Cardiac septum (tissue), 1 donor: ENCODE measurements at regions not wholly inside any gene's neighbourhood (a gene's known extent, or its start where the extent isn't known, plus 50 kb on each side); places are given as distances from the start of the nearest gene placed in this dataset.
"Not testable (repeated sequence)": the region's sequence is repeated elsewhere in the genome, so short reads cannot be mapped to it uniquely, and the experiment has no call there.

Experiments used
- DNase-seq: peaks from one replicate; pipeline ENCODE4 v3.0.0-alpha.2; 2020; ENCODE audit warnings: low spot score
- intact Hi-C: fragments of 100-400 bp; cut with DNase I; formaldehyde crosslinking; loops from one replicate; pipeline ENCODE4 v1.14.0; 2022
- donor health status: DM: no; HTN: no; CAD: no.

DNA sequence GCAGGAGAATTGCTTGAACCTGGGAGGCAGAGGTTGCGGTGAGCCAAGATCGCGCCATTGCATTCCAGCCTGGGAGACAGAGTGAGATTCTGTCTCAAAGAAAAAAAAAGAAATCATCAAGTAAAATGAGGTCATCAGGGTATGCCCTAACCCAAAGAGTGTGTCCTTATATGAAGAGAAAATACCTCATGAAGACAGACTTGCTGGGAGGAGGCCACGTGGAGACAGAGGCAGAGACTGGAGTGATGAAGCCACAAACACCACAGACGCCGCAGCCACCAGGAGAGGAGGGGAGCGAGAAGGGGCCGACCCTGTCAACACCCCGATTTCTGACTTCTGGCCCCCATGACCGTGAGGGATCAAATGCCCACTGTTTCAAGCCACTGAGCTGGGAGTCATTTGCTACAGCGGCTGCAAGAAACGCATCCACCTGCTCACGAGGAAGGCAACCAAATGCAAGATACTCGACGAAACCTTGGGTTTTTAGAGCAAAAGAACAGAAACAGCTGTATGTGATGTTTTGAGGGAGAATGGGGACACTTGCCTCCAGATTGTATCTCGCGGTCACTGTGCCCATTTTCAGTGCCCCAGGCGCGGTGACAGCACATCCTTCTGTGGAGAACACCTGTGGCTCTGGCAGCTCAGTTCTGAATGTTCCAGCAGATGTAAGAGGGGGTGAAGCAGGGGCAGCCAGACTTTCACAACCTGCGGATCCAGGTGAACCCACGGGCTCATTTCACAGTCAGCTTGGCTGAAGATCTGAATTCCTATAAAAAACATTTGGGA is 1317.2 kb downstream of the TBC1D22A start:
- intact Hi-C loops: no loop called here
- no peak for DNase-seq

DNA sequence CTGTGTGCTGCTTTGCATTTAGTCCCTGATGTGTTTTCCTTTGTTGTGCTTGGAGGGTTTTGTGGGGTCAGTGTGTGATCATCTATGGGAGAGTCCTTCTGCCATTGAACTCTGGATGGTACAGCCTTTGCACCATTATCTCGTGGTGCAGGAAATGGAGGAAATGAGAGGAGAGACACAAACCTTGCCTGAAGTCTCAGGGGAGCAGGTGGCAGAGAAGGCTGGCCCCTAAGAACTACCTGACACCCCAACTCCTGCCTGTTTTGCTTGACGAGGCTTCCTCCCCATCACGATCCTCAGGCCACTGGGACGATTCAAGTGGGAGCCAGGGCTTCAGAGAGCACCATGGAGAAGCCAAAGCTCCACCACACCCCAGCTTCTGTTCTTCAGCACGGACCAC is 1316.4 kb downstream of the TBC1D22A start:
- DNase-seq: no peak
- intact Hi-C loops: no loop called here

DNA sequence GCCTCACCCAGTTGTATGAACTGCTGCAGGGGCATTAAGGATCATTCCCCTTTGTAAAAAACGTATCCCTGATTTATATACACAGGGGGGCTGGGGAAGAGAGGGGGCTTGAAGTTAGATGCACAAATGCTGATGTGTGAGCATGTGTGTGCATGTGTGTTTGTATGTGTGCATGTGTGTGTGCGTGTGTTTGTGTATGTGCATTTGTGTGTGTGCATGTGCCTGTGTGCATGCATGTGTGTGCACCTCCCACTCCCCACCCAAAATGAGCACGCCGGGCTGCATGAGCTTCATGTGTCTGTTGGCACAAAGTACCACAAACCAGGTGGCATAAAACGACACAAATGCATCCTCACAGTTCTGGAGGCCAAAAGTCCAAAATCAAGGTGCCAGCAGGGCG is 1315.2 kb downstream of the TBC1D22A start:
- intact Hi-C loops: no loop called here
- DNase-seq: no peak

DNA sequence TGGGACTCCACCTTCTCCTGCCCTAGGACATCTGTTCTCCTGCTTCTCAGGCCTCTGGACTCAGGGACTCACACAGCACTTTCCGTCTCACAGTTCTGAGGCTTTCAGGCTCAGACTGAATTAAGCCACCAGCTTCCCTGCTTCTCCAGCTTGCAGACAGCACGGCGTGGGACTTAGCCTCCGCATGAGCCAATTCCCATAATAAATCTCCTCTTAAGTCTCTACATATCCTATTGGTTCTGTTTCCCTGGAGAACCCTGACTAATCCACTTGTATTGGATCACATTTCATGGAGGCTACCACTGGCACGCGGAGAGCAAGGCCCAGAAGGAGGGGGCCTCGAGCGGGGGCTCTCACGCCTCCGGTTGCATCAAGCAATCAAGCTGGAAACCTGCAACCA is 1313.6 kb downstream of the TBC1D22A start:
- intact Hi-C loops: no loop called here
- no peak for DNase-seq

DNA sequence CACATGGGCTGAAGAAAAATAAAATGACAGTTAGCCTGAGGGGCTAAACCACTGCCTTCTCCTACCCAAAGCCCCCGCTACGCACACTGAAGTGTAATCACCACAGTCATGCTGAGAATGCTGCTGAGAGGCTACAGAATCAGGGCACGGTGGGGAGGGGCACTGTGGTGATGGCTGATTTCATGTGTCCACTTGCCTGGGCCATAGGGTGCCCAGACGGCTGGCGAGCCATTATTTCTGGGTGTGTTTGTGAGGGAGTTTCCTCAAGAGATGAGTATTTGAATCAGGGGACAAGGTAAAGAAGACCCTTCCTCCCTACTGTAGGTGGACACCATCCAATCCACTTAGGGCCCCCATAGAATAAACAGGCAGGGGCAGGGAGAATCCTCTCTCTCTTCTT is 1313.2 kb downstream of the TBC1D22A start:
- intact Hi-C loops: no loop called here
- DNase-seq: no peak

DNA sequence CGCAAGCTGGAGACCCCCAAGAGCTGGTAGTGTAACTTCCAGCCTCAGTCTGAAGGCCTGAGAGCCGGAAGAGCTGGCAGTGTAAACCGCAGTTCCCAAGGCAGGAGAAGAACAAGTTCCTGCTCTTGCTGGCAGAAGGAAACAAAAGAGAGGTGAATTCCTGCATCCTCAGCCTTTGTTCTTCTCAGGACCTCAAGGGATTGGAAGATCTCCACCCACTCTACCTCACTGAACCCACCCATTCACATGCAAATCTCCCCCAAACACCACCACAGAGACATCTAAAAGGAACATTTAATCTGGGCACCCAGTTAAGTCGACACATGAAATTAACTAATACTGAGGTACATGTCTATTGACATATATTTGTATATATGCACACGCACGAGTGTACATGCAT is 1310.3 kb downstream of the TBC1D22A start:
- no peak for DNase-seq
- intact Hi-C loops: no loop called here

DNA sequence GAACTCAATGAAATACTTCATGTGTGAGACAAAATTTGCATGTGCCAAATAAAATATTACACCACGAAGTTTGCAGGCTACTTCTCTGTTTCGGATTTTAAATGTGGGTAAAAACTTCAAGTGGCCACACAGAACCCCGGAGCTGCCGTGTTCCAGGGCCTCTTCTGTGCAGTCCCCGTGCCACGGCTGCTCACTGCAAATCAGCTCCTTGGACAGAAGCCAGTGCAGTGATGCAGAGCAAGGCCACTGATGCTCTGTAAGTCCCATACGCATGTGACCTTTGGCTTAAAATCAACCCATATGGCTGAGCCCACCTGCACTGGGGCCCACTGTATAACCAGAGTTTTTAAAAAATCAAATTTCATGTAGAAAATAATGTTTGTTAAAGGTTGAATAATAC is 1309.4 kb downstream of the TBC1D22A start:
- no peak for DNase-seq
- intact Hi-C loops: no loop called here

DNA sequence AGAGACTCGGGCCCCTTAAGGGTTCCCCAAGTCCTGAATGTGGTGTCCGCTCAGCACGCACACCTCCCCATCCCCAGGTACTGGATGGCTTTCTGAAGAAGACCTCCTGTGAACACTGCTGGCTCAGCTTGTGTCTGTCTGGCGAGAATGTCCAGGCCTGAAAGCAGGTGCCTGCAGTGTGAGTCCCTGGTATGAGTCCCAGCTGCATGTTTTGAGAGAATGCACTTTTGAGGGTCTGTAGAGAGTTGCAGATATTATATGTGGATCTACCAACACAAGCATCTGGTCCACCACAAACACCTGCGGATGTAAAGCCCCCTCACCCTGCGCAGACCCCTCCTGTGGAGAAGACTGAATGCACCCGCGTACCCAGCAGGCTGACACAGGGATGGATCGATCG is 1308.9 kb downstream of the TBC1D22A start:
- DNase-seq: peak; percentile 49
- intact Hi-C loops: no loop called here

DNA sequence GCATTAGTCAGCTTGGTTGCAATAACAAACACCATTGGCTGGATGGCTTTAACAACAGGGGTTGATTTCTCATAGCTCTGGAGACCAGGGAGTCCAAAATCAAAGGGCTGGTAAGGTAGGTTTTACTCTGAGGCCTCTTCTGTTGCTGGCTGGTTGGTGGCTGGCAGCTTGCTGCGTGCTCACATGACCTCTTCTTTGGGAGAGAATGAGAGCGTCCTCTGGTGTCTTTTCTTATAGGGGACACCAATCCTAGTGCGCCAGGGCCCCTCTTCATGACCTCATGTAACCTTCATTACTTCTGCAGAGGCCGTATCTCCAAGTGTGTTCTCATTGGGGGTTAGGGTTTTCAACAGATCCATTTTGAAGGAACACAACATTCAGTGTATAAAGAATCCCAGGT is 1308.3 kb downstream of the TBC1D22A start:
- intact Hi-C loops: no loop called here
- DNase-seq: no peak

DNA sequence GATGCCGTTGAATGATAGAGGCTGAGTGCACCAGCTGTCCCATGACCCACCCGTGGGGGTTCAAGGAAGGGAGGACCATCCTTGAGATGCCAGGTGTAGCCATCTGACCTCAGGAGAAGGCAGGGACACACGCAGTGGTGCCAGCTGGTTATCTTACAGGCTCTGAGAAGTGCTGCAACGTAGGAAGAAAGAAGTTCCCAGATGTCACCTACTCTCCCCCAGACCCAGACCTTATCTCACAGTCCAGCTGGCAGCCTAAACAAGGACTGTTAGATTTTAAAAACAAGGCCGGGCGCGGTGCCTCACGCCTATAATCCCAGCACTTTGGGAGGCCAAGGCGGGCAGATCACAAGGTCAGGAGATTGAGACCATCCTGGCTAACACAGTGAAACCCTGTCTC is 1307.6 kb downstream of the TBC1D22A start:
- intact Hi-C loops: no loop called here
- DNase-seq: no peak

DNA sequence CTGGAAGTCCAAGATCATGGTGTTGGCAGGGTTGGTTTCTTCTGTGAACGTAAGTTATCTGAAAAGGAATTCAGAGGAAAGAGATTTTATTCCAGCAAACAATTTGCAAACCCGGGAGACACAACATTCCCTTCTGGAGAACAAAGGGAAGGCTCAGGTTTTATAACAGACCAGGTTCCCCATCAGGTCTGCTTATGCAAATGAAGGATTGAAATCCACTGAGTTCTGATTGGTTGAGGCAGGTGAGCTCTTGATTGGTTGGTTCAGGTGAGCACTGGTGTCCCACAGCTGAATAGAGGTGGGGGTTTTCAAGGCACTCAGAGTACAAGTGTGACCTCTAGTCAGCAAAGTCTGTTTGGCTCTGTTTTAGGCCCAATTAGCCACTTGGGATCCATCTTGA is 1306.8 kb downstream of the TBC1D22A start:
- intact Hi-C loops: no loop called here
- DNase-seq: no peak

DNA sequence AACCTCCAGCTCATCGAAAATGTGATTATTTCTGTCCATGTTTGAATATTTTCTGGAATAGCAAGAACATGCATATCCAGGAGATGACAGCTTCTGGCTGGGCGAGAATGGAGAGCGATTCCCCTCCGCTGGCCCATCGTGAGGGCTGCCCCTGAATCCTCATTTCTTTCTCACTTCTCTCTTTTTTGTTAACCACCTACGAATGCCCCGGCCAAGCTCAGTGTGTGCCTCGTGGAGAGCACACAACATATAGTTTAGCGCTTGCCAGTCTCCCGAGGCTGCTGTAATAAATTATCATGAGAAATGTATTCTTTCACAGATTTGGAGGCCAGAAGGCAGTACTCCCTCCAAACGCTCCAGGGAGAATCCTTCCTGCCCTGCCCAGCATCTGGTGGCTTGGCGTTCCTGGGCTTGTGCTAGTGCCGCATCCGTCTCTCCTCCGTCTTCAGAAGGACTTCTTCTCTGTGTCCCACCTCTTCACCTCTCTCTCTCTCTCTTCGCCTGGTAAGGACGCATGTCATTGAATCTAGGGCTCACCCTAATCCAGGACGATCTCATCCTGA is 1306.0 kb downstream of the TBC1D22A start:
- no peak for DNase-seq
- intact Hi-C loops: no loop called here

DNA sequence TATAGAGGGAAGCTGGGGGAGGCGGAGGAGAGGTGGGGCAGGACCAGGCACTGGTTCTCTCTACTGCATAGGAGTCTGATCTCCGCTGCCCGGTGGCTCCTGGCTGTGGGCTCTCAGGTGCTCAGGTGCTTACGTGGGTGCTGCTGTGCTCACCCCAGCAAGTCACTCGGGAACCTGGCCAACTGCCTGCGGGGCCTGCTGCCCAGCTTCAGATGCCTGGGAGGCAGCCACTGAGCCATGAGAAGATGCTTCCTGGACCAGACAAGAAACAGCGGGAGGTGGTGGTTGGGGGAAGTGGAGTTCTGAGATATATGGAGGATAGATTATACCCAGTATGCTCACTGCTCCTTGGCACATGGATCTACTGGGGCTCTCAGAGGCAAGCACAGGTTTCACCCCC is 1303.4 kb downstream of the TBC1D22A start:
- DNase-seq: no peak
- intact Hi-C loops: no loop called here

DNA sequence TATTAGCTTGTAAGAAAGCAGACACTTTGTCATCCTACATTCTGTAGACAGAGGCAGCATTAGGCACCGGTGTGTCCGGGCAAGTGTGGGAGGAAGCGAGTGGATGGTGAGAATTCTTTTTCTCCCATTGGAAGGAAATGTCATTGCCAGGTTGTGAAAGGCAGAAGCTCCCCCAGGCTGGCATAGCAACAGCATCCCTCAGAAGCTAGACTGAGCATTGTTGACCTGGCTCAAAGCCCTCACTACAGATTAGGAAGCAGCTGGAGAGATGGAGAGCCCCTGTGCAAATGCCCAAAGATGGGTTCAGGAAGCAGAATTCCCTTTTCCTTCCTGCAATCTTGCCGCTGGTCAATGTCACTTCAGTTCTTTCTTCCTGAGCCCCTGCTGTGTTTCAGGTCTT is 1299.3 kb downstream of the TBC1D22A start:
- no peak for DNase-seq
- intact Hi-C loops: no loop called here

DNA sequence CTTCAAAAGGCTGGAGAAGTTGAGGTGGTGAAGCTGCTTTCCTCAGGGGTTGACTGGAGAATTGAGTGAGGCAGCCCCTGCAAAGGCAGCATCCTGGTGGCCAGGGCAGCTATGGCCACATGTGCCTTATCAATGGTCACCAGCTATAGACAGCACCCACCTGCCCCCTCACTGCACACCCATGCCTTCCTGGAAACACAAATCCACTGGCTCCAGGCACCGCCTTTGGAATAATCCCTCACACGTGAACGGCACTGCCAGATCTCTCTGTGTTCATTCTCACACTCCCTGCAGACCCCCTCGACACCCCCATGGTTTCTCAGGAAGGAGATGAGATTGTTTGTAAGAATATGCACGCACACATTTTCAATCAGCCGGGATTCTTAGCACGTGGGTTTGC is 1297.8 kb downstream of the TBC1D22A start:
- intact Hi-C loops: no loop called here
- DNase-seq: no peak

DNA sequence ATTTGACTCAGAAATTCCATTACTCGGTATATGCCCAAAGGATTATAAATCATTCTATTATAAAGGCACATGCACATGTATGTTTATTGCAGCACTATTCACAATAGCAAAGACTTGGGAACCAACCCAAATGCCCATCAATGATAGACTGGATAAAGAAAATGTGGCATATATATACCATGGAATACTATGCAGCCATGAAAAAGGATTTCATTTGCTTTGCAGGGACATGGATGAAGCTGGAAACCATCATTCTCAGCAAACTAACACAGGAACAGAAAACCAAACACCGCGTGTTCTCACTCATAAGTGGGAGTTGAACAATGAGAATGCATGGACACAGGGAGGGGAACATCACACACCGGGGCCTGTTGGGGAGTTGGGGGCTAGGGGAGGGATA is 1297.1 kb downstream of the TBC1D22A start:
- intact Hi-C loops, DNase-seq: not testable (repeated sequence)

DNA sequence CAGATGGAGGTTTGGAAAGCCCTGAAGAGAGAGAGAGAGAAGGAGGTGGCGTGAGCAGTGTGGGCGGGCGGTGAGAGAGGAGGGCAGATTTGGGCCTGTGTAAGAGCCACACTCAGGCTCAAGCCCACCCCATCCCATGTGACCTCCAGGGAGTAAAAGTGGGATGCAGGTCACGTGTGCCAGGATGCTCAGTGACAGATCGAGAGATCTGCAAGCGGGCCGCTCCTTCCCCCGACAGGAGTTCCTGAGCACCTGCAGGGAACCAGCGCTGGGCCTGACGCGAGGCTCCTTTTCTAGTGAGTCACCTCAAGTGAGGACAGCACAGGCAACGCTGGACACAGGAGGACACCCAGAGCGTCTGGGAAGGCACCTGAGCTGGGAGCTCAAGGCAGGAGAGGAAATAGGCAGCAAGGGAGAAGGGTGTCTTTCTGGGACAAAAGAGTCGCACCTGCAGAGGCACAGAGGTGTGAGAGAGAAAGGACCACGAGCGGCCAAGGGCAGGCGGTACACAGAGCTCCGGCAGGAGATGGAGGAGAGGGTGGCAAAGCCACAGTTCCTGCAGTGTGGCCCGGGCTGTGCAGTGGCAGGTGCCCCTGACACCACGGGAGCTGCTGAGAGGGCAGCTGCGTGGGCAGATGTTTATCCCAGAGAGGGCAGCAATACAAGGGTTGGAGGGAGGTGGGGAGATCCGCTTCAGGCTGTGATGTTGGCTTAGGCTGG is 1294.8 kb downstream of the TBC1D22A start:
- DNase-seq: no peak
- intact Hi-C loops: no loop called here

DNA sequence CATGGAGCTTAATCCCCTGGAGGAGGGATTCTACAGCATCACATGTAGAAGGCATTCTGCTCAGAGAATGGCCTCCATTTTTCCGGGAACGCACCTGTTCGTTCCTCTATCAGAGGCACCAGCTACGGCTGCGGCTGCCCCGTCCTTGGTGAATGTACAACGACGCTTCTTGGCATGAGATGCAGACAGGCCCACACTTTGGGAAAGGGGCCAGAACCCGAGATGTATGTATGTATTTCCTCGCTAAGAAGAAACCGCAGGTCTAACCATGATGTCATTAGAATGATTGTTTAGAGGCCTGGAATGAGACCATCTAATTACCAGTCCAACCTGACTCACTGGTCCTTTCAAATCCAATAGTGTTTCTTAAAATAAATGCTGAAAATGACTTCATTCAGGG is 1293.4 kb downstream of the TBC1D22A start:
- intact Hi-C loops: no loop called here

DNA sequence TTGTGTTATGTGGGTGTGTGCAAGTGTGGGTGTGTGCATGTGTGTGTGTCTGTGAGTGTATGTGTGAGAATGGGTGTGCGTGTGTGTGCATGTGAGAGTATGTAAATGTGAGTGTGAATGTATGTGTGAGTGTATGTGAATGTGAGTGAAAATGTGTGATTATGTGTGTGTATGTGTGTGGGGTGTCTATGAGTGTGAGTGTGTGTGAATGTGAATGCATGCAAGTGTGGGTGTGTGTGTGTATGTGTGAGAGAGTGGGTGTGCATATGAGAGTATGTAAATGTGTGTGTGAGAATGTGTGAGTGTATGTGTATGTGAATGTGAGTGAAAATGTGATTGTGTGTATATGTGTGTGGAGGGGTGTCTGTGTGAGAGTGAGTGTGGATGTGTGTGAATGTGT is 1292.7 kb downstream of the TBC1D22A start:
- intact Hi-C loops: no loop called here
- DNase-seq: no peak

More for the DNA sequence above, 1293.4 kb downstream of the TBC1D22A start:
- DNase-seq: no peak

DNA sequence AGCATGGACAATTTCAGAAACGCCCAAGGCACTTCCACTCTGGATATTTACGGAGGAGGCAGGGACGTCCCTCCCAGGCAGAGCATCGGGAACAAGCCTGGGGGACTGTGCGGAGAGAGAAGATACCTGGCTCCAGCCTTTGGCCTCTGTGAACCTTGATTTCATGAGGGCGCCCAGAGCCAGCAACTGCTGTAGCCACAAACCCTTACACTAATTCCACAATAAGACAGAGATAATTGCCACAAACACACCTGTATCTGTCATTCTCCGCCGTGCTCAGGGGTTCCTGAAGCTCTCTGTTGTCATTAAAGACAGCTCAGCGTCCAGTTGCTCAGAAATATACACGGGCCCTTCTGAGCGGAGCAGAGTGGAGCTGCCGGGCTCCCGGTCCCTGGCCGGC is 1292.1 kb downstream of the TBC1D22A start:
- no peak for DNase-seq
- intact Hi-C loops: no loop called here

DNA sequence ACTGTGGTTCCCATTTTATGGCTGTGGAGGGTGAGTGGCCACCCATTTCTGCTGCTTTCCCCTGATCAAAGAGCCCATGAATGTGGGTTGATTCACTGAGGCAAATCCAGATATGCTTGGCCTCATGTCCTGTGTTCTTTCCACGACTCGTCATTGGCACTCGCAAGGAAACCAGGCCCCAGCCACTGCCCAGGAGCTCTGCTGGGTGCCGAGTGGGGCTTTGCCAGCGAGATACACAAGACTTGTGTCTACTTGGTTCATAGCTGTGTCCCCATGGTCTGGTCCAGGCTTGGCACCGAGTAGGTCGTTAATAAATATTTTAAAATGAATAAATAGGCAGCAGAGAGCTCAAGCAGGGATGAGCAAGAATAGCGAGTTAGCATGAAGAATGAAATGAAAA is 1291.5 kb downstream of the TBC1D22A start:
- no peak for DNase-seq
- intact Hi-C loops: no loop called here
